CD4-positive, alpha-beta T cell treated with Interleukin-17A for 4 hours (primary cell): ENCODE measurements at regions not wholly inside any gene's neighbourhood (a gene's known extent, or its start where the extent isn't known, plus 50 kb on each side); places are given as distances from the start of the nearest gene placed in this dataset.

ENCODE experiments used
- DNase-seq: peaks from one replicate; pipeline ENCODE4 v3.0.0-alpha.2; 2020; ENCODE audit warnings: mixed read lengths

DNA sequence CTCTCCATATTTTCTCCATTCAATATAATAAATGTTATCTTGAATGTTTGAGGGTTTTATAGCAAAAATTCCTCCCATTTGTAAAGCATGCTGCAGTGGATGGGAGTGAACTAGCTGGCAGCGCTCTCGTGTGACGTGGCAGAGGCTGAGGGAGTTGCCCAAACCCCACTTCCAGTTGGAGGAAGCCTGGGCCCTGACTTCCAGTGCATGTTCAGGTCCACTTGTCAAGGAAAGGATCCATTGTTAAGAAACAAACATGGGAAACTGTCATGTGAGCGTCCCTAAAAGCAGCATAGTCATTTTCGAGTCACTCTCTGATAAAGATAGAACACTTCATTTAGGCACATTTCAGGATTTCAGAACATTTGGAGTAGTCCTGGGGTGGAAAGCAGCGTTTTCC, 116.6 kb downstream of the SLC25A47 start:
- no peak for DNase-seq

GRCh38 chr14:100440207-100440631, 117.1 kb downstream of the SLC25A47 start:
- DNase-seq: peak; percentile 26

- no peak for DNase-seq
Measured at GRCh38 chr14:100440758-100441203, 117.6 kb downstream of the SLC25A47 start.

- no peak for DNase-seq
Measured at GRCh38 chr14:100441271-100441947, 118.3 kb downstream of the SLC25A47 start.

DNA sequence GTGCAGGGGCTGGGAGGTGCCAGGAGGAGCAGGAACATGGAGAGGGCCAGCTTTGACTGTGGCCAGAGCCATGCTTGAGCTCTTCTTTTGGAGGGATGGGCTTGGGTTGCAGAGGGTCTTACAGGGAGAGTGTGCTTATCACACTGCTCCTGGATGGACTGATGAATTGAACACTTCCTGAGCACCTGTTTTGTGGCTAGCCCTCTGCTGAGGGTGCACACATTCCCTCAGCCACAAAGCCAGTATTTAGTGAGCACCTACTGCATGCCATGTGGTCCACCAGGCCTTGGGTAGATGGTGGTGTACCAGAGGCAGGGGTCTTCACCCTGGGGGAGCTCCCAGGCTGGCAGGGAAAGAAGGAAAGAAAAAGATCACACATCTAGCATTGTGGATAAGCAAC, 118.9 kb downstream of the SLC25A47 start:
- DNase-seq: no peak

DNA sequence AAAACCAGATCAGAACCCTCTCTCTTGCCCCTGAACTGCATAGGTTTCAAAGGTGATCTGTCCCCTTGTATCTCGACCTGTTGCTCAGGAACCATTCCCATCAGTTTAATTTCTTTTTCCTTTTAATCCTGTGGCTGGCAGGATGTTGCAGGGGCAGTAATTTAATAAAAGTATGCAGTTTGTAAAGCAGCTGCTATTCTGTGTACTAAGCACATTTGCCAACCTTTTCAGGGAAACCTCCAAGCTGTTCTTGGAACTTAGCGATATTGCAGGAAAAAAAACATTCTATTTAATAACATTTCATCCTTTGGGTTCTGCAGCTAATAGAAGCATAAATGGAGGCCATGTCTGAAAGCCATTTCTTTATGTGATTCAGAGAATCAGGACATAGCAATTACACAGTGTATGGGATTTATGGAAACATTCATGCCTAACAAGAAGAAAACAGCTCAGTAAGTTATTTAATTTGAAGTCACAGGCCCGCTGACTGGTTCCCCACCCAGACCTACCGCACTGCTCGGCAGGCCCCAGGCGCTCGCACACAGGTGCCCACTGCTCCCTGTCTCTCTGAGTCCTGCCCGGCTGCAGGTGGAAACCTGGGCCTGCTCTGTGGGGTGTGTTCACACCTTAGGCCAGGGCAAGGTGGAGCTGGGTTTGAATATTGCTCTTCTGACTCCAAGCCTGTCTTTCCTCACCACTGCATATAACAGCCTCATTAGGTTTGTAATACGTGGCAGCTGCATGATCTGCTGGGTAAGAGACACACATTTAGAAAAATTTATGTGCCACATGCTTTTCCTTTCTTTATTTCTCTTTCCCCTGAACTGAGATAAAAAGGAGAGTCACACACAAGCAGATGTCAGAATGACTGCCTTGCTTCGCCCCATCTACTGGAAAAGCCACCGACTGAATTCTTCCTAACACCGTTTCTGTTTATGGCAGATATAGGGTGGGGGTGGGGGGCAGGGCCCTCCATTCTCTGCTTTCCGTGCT, 119.7 kb downstream of the SLC25A47 start:
- no peak for DNase-seq

GRCh38 chr14:100443603-100444002, 120.5 kb downstream of the SLC25A47 start:
- DNase-seq: no peak

GRCh38 chr14:100445436-100446088, 122.4 kb downstream of the SLC25A47 start:
- DNase-seq: no peak

DNA sequence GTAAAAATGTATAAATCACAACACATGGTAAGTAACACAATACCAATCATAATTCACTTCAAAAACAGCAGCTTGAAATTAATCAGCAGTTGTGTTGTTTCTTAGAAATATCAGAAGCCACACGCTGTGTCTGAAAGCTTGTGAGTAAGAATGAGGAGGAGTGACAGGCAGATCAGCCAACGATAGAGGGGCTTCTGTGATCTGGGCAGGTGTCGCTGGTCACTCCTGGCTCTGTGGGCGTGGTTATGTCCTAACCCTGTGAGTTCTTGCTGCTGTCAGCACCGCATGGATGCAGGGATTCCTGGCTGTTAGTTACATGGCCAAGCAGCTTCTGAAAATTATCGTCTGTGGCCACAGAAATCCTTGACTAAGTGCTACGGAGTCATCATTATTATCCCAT, 123.4 kb downstream of the SLC25A47 start:
- no peak for DNase-seq

GRCh38 chr14:100448376-100448775, 125.2 kb downstream of the SLC25A47 start:
- no peak for DNase-seq

- DNase-seq: no peak
Measured at GRCh38 chr14:100449225-100449987, 126.3 kb downstream of the SLC25A47 start.

- no peak for DNase-seq
Measured at GRCh38 chr14:100450049-100450448, 126.9 kb downstream of the SLC25A47 start.

DNA sequence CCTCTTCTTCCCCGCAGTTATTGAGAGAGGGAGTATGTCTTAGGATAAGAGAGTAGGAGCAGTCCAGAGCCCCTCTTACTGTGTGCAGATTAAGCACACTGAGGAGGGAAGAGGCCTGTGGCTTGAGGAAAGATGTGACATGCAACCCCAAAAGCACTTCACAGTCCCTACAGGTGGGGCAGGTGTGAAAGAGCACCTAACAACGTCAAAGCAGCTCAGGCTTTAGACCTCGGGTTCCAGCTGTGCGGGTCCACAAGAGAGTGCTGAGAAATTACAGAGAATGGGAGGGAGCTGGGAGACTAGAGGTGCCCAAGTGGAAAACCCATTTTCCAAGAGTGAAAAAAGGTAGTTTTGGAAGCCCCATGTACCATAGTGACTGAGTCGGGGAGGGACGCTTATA, 127.6 kb downstream of the SLC25A47 start:
- DNase-seq: no peak

DNA sequence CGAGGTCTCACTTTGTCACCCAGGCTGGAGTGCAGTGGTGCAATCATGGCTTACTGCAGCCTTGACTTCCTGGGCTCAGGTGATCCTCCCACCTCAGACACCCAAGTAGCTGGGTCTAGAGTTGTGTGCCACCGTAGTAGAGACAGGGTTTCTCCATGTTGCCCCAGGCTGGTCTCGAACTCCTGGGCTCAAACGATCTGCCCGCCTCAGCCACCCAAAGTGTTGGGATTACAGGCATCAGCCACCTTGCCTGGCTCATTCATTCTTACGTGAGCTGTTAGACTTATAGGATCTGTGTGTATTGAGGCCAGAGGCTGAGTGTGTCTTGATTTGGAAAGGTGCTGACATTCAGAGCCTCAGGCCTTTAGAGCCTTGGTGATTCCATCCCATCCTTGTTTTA, 128.1 kb downstream of the SLC25A47 start:
- no peak for DNase-seq

DNA sequence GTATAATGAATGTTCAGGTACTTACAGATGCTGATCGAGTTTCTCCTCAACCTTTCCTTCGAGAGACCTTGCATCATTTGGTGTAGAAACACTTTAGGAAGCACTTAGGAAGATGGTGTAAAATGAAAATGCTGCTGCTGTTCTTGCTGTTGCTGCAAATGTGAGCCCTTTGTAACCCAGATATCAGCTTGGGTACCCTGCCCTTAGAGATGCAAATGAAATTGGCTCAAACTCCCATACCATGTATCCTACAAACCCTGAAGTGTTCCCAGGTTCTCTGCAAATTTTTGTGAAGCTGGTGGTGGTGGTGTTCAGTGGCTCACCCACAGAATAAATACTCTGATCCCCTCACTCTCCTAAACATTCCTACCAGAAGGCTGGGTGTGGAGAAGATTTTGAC, 130.8 kb downstream of the SLC25A47 start:
- DNase-seq: no peak

DNA sequence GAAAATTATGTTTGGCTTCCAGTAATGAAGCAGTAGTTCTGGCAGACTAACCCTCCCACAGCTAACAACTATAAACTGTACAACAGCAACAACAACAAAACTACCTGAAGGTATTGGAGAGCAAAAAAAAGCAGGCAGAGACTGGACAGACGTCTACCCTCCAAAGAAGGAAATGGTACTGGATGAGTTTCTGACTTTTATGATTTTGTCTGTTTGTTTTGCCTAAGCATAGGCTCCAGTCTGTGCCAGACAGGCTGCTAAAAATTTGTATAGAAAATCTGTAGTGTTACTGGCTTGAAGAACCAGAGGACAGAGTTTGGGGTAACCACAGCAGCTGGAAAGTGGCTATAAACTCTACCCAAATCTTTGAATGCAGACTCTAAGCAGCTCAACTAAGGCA, 131.3 kb downstream of the SLC25A47 start:
- DNase-seq: no peak

- DNase-seq: no peak
Measured at GRCh38 chr14:100463937-100464336, 123.3 kb downstream of the BEGAIN start.

GRCh38 chr14:100466111-100466856, 120.9 kb downstream of the BEGAIN start:
- DNase-seq: no peak

DNA sequence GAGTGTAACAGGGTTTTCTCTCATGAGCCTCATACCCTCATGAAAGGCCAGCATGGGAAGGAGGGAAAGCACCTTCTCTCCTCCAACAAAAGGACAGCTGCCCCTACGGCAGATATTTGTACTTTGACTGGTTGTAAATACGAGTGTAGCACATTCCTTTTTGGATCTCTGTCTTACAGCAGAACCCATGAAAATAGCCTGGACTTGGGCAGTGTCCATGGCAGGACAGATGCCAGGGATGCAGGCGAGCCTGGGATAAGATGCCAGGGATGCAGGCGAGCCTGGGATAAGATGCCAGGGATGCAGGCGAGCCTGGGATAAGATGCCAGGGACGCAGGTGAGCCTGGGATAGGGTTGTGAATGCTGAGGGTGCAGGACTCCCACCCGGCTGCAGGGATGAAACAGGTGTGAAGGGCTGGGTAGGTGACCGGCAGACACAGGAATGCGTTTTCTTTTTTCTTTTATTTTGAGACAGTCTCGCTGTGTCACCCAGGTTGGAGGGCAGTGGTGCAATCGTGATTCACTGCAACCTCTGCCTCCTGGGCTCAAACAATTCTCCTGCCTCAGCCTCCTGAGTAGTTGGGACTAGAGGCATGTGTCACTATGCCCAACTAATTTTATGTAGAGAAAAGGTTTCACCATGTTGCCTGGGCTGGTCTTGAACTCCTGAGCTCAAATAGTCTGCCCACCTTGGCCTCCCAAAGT, 120.0 kb downstream of the BEGAIN start:
- no peak for DNase-seq

- no peak for DNase-seq
Measured at GRCh38 chr14:100467939-100468338, 119.3 kb downstream of the BEGAIN start.

- no peak for DNase-seq
Measured at GRCh38 chr14:100468557-100468956, 118.7 kb downstream of the BEGAIN start.
